WI38 (cell line): ENCODE measurements at regions not wholly inside any gene's neighbourhood (a gene's known extent, or its start where the extent isn't known, plus 50 kb on each side); places are given as distances from the start of the nearest gene placed in this dataset.

Source experiments
- H3K4me3 ChIP-seq: 2 replicates; pipeline ENCODE4 v1.5.1; 2011; ENCODE audit warnings: low read depth, mild to moderate bottlenecking, control low read depth, low read length
- TF ChIP-seq, protein P1 (sequence below): IDR thresholded peaks from 2 replicates; pipeline ENCODE4 v1.5.1; 2012; ENCODE audit warnings: low read depth, mild to moderate bottlenecking, control low read depth, low read length

GRCh38 chr1:201747261-201747660 lies 81.7 kb upstream of the IPO9 start:
- no peak overlapping the region for H3K4me3 ChIP-seq
- TF ChIP-seq, protein P1, sequence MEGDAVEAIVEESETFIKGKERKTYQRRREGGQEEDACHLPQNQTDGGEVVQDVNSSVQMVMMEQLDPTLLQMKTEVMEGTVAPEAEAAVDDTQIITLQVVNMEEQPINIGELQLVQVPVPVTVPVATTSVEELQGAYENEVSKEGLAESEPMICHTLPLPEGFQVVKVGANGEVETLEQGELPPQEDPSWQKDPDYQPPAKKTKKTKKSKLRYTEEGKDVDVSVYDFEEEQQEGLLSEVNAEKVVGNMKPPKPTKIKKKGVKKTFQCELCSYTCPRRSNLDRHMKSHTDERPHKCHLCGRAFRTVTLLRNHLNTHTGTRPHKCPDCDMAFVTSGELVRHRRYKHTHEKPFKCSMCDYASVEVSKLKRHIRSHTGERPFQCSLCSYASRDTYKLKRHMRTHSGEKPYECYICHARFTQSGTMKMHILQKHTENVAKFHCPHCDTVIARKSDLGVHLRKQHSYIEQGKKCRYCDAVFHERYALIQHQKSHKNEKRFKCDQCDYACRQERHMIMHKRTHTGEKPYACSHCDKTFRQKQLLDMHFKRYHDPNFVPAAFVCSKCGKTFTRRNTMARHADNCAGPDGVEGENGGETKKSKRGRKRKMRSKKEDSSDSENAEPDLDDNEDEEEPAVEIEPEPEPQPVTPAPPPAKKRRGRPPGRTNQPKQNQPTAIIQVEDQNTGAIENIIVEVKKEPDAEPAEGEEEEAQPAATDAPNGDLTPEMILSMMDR: no peak

DNA sequence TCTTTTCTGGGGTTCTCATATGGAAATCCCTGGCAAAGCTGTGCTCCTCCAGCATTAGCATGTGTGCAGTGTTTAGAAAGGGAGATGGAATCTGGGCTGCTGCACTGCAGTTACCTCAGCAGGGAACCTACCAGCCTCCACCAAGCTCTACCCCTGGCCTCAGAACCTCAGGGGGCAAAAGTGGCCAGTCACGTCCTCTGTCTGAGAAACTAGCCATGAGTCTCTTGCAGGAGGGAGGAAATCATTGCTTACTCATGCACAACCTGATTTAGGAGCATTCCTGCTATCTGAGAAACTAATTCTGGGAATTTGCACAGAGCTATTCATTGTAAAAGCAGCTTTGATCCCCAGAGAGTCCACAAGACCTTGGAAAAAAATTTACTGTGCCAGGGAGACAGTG lies 80.6 kb upstream of the IPO9 start:
- TF ChIP-seq, protein P1: no peak
- no peak overlapping the region for H3K4me3 ChIP-seq

DNA sequence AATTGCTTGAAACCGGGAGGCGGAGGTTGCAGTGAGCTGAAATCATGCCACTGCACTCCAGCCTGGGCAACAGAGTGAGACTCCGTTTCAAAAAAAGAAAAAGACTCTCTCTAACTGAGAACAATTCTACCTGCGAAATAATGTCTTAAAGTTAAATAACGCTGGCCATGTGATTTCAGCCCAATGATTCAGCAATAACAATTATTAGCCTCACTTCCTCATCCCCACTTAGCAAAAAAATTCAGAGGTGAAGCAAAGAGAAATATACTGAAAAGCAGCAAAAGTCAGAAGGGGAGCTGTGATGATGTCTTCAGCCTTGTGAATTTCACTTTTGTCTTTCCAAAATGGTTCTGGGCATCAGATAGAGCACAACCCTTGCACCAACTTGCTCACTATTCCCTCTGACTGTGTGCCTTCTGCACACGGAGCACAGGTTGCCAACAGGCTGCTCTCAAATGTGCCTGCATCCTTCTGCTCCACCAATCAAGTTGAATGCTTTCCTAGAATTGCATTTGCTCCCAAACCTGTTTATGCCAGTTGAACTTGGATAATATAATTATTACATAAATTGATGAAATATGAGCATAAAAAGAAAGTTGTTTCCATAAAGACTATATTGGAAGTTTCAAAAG lies 79.8 kb upstream of the IPO9 start:
- no peak overlapping the region for H3K4me3 ChIP-seq
- TF ChIP-seq, protein P1: no peak

DNA sequence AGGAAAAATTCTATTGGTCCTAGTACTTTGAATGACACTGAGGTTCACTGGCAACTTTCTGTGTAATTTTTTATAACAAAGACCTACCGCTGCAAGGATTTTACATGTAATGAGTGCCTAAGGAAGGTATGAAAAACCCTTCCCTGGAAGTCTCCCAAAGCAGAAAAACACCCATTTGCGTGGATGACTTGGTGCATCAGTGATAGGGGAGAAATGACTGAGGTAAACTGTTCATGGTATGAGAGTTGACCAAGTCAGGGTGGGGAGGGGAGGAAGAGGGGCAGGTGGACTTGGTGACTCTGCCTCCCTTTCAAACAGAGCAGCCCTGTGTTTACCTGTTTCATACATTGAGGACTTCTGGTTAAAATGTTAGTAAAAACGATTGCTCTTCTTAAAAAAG lies 78.8 kb upstream of the IPO9 start:
- no peak overlapping the region for H3K4me3 ChIP-seq
- TF ChIP-seq, protein P1: no peak

DNA sequence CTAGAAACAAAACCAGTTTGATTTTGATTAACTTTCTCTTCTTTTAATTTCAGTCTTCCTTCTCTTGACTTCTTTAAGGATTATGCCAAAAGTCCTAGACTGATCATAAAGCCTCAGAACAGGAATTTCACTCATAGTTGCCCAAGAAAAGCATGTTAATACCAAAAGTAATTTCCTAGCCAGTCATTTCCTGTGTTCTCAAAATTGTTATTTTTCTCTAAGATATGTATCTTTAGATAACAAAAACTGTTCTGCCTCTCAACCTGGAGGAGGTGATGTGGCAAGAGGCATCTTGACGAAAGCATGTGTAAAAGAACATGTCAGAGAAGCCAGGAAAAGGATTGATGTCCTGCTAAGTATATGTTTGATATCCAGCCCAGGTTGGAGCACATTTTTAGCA lies 78.0 kb upstream of the IPO9 start:
- no peak overlapping the region for H3K4me3 ChIP-seq

GRCh38 chr1:201751872-201752271 lies 77.1 kb upstream of the IPO9 start:
- no peak overlapping the region for H3K4me3 ChIP-seq
- TF ChIP-seq, protein P1: no peak

More for the DNA sequence above, 78.0 kb upstream of the IPO9 start:
- TF ChIP-seq, protein P1: no peak

DNA sequence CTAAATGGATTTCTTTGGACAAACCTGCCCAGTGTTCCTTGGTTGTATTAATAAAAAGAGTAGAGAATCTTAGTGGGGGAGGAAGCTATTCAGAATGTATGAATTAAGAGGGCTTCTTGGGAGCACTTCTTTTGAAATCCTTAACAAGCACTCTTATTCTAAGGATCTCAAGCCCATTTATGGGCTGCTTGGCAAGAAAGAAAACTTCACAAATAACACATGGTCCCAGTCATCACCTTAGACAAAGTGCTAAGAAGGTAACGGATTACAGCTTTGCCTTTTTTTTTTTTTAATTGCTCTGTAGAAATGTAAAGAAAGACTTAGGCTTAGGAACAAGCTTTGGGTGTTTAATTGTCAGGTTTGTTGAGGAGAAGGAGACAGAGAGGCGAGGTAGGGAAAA lies 76.6 kb upstream of the IPO9 start:
- TF ChIP-seq, protein P1: no peak
- no peak overlapping the region for H3K4me3 ChIP-seq
